RWPE1 (cell line): ENCODE measurements at regions not wholly inside any gene's neighbourhood (a gene's known extent, or its start where the extent isn't known, plus 50 kb on each side); places are given as distances from the start of the nearest gene placed in this dataset.
"Not testable (repeated sequence)": the region's sequence is repeated elsewhere in the genome, so short reads cannot be mapped to it uniquely, and the experiment has no call there.

ENCODE experiments used
- CTCF ChIA-PET: fragments of 350-600 bp; sonication (Branson Sonifier 250); formaldehyde crosslinking; extraction: SDS; loops from one replicate; lab custom pipeline; 2021; lab: Yijun Ruan, JAX
- POLR2A ChIA-PET: fragments of 400-600 bp; formaldehyde crosslinking; extraction: SDS; loops from one replicate; lab custom pipeline; 2020; ENCODE audit warnings: antibody characterized with exemption; ENCODE audit not compliant: low non-redundant PET; lab: Yijun Ruan, JAX
- DNase-seq: peaks from one replicate; pipeline ENCODE4 v3.0.0; 2012; ENCODE audit warnings: low spot score
- H3K27ac ChIP-seq: fragments of 450-650 bp; 2 replicates; pipeline ENCODE4 v1.5.1; 2017
- CTCF ChIP-seq: fragments of 450-650 bp; conservative IDR thresholded peaks from 2 replicates; pipeline ENCODE4 v1.5.1; 2017; ENCODE audit warnings: low read depth, mild to moderate bottlenecking

DNA sequence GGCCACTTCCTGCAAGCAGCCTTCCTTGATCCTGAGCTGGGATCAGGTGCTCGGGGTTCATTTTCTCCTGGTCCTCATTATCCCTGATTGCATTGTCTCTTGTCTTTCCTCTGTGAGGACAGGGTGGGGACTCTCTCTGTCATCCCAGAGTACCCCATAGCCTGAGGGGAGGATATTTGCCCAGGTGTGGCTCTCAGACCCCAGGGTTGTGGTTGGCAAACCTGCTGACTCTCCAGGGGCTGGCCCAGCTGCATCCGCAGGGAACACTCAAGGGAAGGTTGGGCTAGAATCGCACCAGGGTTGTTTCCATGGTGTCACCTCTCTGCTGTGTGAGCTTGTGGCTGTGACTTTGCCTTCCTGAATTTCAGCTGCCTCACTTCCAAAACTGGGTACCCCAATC lies 276.8 kb upstream of the C1orf174 start:
- no peak for DNase-seq
- CTCF ChIA-PET = interaction anchor here (0.6 kb wide), 1 partner anchor 493 kb away, joined by 3 read pairs; no protein-coding TSS in a partner anchor
- H3K27ac ChIP-seq = no peak overlapping the region
- no peak for TF ChIP-seq CTCF
- POLR2A ChIA-PET = no interaction called here

DNA sequence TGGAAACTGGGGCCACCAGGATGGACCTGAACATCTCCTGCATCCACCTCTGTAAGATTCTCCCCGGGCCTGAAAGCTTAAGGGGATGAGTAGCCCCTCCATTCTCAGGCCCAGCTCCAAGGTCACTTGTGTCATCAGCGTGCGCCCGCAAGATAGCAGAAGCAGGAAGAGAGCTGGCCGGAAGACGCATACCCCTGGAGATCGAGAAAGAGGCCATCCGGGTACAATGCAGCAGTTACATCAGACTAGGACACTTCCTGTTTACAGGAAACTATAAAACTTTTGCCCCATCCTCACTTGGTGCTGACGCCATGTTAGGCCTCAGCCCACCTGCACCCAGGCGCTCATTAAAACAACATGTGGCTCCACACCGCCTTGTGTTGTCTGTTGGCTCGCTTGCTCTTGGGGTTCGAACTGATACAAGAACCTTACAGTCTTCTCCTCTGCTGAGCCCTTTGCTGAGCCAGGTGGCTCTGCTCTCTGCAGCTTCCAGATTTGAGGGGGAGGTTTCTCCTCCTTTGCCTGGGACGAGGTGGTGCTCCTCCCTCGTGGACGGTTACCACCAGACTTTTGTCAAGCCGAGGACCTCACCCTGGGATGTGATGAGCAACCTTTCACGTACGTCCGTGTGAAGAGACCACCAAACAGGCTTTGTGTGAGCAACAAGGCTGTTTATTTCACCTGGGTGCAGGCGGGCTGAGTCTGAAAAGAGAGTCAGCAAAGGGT lies 277.5 kb upstream of the C1orf174 start:
- H3K27ac ChIP-seq = no peak overlapping the region
- no peak for TF ChIP-seq CTCF
- CTCF ChIA-PET = interaction anchor here (0.6 kb wide), 2 partner anchors 34 to 493 kb away, joined by 3 read pairs; no protein-coding TSS in a partner anchor
- POLR2A ChIA-PET = no interaction called here
- DNase-seq = no peak

- ChIA-PET CTCF (no interaction called here), POLR2A (no interaction called here)
- H3K27ac ChIP-seq = no peak overlapping the region
- no peak for TF ChIP-seq CTCF
- DNase-seq = no peak
Measured at GRCh38 chr1:4178501-4179113, 278.5 kb upstream of the C1orf174 start.

DNA sequence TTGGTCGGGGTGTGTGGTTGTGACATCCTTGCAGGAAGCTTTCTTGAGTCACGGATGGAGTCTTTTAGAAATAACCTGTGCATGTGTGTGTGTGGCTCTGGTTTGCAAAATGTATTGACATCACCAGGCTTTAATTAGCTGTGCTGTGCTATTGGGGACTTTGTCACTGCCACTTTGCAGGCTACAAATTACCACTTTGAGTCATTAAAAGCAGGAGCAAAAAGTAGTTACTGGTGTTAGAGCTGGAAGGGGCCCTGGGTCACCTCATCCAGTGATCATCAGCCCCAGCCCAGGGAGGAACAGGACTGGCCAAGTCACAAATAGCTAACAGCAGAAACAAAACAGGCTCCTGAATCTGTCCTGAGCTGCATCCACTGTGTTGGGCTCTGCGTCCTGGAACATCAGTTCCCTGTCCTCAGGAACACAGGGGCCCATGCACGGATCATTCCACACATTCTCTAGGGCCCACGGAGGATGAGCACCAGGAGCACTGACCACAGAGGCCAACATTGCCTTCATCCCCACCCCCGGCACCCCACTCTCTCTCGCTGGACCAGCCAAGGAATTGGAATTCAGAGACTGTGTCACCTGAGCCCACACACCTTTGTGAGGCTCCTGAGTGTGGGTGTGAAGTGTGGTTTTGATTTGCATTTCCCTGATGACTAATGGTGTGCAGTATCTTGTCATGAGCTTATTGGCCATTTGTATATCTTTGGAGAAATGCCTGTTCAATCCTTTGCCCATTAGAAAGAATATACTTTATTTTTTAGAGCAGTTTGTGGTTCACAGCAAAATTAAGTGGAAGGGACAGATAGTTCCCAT lies 280.1 kb upstream of the C1orf174 start:
- DNase-seq = no peak
- H3K27ac ChIP-seq = no peak overlapping the region
- TF ChIP-seq CTCF = no peak
- ChIA-PET POLR2A (no interaction called here), CTCF (no interaction called here)

DNA sequence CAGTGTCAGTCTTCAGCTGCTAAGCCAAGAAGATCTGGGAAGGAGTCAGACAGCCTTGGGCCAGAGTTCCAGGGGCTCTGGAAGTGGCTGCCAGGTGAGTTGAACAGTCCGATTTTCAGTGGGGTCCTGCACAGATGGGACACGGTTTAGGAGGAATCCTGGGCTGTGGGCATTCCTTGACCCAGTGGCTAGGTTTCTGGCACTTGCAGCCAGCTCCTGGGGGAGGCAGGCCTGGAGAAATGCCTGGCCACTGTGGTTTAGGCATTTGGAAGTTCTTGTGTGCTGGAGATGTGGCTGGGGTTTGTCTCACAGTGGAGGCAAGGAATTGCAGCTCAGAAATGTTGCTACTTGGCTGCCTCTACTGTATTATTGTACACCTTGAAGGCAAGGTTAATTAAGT lies 286.4 kb upstream of the C1orf174 start:
- CTCF ChIA-PET, POLR2A ChIA-PET, DNase-seq, H3K27ac ChIP-seq: not testable (repeated sequence)

DNA sequence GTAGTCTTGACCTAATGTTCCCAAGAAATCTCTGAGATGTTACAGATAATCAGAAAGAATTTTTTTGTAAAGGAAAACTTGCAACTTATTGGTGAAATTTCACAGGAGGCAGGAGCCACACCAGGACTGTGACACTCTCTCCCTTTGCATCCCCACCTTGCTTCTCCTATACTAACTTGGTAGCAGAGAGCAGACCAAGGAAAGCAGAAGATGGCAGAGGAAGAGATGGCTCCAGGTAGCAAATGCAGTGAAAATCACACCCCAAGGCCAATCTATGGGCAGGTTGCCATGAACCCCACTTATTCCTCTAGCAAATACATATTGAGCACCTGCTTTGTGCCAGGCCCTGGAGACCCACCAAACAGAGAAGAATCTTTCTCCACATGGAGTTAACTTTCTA lies 303.4 kb upstream of the C1orf174 start:
- POLR2A ChIA-PET = no interaction called here
- CTCF ChIA-PET = interaction anchor here (0.7 kb wide), 1 partner anchor 131 kb away, joined by 3 read pairs; no protein-coding TSS in a partner anchor
- no peak overlapping the region for H3K27ac ChIP-seq
- no peak for DNase-seq
- no peak for TF ChIP-seq CTCF
